ENCODE measurements at regions not wholly inside any gene's neighbourhood (a gene's known extent, or its start where the extent isn't known, plus 50 kb on each side); places are given as distances from the start of the nearest gene placed in this dataset.

GRCh38 chr12:111038077-111038476, 117.7 kb upstream of the MYL2 start (continued):
- no peak for TF ChIP-seq RAD21 (IDR thresholded peaks at IDR 0.05 in 1 of 2, conservative IDR thresholded peaks at IDR 0.05 in 1 of 2; ENCODE audit: low read depth in 2 of 2, low read length in 2 of 2)
- no peak for TF ChIP-seq BRCA1 (IDR thresholded peaks at IDR 0.05; ENCODE audit: low read depth, low read length)
- no peak for TF ChIP-seq KDM4A (IDR thresholded peaks at IDR 0.05; ENCODE audit: low read depth, low read length, severe bottlenecking)
- no peak for TF ChIP-seq CBX5 (IDR thresholded peaks at IDR 0.05; ENCODE audit: low read depth, low read length)
